ENCODE measurements at regions not wholly inside any gene's neighbourhood (a gene's known extent, or its start where the extent isn't known, plus 50 kb on each side); places are given as distances from the start of the nearest gene placed in this dataset.

DNA sequence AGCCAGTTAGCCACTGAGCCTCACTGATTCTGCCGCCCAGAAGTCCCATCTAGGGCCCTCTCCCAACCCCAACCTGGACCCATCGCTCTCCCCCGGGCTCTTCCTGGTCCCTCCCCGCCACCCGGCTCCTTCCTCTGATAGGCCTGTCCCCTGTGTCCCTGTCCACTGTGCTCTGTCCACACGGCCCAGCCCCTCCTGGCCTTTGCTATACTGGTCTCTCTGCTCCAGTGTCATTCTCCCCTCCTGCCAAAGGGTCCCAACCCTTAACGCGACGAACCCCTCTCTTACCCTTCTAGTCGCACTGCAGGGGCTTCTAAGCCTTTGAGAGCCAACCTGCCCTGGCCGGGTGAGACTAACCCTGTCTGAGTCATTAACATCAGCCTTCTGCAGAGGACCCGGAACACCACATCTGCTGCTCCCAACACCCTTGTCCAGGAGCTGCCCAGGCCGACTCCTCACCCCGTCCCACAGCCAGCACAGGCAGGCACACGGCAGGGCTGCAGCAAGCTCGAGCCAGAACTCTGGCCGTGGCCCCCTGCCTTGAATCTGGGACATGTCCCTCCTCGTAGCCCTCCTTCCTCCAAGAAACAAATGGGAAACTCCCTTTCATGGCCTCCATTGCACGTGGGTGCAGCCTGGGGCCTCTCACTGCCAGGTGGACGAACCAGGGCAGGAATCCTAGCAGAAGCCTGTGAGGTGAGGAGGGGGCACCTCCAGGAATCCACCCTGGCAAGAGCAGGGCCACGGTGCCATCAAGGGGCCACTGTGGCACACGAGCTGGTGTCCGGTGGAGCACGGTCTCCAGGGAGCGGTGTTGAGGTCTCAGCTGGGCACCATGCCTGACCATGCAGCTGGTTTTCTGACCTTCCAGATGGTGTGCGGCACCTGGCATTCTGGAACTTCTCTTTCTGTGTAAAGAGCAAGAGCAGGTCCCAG is 140.9 kb upstream of the IQSEC1 start:
- H3K36me3 ChIP-seq, result no peaks in the 10 kb centered on the region
- H3K9me3 ChIP-seq, result no peaks in the 10 kb centered on the region
- no peak for ATAC-seq
- no peaks in the 10 kb centered on the region for H3K4me1 ChIP-seq
- TF ChIP-seq CTCF (IDR thresholded peaks at IDR 0.05), result no peak
- peaks cover 0 to 13% of the 10 kb centered on the region in 2 donors for H3K27me3 ChIP-seq
- intact Hi-C loops (cut with DNase I), result no loop called here
- H3K27ac ChIP-seq, result no peak overlapping the region
- no peak overlapping the region for H3K4me3 ChIP-seq
- peak in 1 of 4 donors; percentile 55 for DNase-seq

GRCh38 chr3:13213490-13213889 is 140.3 kb upstream of the IQSEC1 start:
- no peak for ATAC-seq
- Histone ChIP-seq H3K9me3 (no peaks in the 10 kb centered on the region), H3K27ac (no peak overlapping the region), H3K27me3 (peaks cover 0 to 19% of the 10 kb centered on the region in 2 donors), H3K4me3 (no peak overlapping the region), H3K4me1 (no peaks in the 10 kb centered on the region), H3K36me3 (no peaks in the 10 kb centered on the region)
- no peak for TF ChIP-seq CTCF (IDR thresholded peaks at IDR 0.05)
- intact Hi-C loops (cut with DNase I), result no loop called here
- DNase-seq, result no peak

DNA sequence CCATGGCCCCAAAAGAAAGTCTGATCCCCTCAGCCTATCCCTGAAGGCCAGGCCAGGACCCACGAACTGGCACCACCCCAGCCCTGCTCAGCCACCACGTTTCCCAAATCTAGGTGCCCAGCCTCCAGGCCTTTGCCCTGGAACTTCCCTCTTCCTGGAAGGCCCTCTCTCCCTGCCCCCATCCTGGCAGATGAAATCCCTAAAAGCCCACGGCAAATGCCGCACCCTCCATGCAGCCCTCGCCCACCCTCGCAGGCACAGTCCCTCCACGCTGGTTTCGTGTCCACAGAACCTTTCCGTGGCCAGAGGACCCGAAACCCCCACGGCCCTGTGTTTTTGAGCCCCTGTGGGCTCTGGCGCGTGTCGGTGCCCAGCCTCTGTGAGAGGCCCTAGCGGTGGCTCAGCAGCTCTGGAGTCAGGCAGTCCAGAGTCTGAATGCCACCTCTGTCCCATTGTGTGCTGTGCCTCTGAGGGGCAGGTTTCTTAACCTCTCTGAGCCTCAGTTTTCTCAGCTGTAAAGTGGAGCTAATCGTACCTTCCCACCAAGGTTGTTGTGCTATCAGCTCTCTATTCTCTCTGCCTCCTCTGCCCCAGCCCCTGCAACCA is 138.5 kb upstream of the IQSEC1 start:
- no peak overlapping the region for H3K27ac ChIP-seq
- no peaks in the 10 kb centered on the region for H3K9me3 ChIP-seq
- peak in 1 of 4 donors; percentile 64 for DNase-seq
- intact Hi-C loops (cut with DNase I), result no loop called here
- no peak for ATAC-seq
- no peak for TF ChIP-seq CTCF (IDR thresholded peaks at IDR 0.05)
- H3K4me3 ChIP-seq, result no peak overlapping the region
- H3K27me3 ChIP-seq, result peaks cover 0 to 36% of the 10 kb centered on the region in 2 donors
- no peaks in the 10 kb centered on the region for H3K36me3 ChIP-seq
- H3K4me1 ChIP-seq, result no peaks in the 10 kb centered on the region

- Histone ChIP-seq H3K27me3 (peaks cover 0 to 49% of the 10 kb centered on the region in 2 donors), H3K4me1 (no peaks in the 10 kb centered on the region), H3K36me3 (no peaks in the 10 kb centered on the region), H3K27ac (no peak overlapping the region), H3K4me3 (no peak overlapping the region), H3K9me3 (no peaks in the 10 kb centered on the region)
- no peak for TF ChIP-seq CTCF (IDR thresholded peaks at IDR 0.05)
- intact Hi-C loops (cut with DNase I), result no loop called here
- ATAC-seq (no peak), DNase-seq (peak in 1 of 4 donors; percentile 42)
Measured at GRCh38 chr3:13210221-13210975, 137.2 kb upstream of the IQSEC1 start.

GRCh38 chr3:13209634-13209997 is 136.4 kb upstream of the IQSEC1 start:
- DNase-seq (peak in 1 of 4 donors; percentile 24), ATAC-seq (no peak)
- Histone ChIP-seq H3K4me3 (no peak overlapping the region), H3K27ac (no peak overlapping the region), H3K27me3 (peaks cover 2 to 56% of the 10 kb centered on the region in 2 donors), H3K36me3 (no peaks in the 10 kb centered on the region), H3K9me3 (no peaks in the 10 kb centered on the region), H3K4me1 (no peaks in the 10 kb centered on the region)
- intact Hi-C loops (cut with DNase I), result no loop called here
- no peak for TF ChIP-seq CTCF (IDR thresholded peaks at IDR 0.05)
